ENCODE measurements at regions not wholly inside any gene's neighbourhood (a gene's known extent, or its start where the extent isn't known, plus 50 kb on each side); places are given as distances from the start of the nearest gene placed in this dataset.

- no peak for TF ChIP-seq CTCF (conservative IDR thresholded peaks at IDR 0.05; ENCODE audit: low read depth, low read length)
- no peak for TF ChIP-seq EZH2 (IDR thresholded peaks at IDR 0.05; ENCODE audit: borderline replicate concordance, low read depth, low read length, poor library complexity, severe bottlenecking)
These were observed 227.9 kb downstream of the TEX29 start for GRCh38 chr13:111548301-111548700.
